ENCODE measurements at regions not wholly inside any gene's neighbourhood (a gene's known extent, or its start where the extent isn't known, plus 50 kb on each side); places are given as distances from the start of the nearest gene placed in this dataset.

GRCh38 chr12:23356440-23356839, 593.0 kb downstream of the SOX5 start:
- H3K4me3 ChIP-seq (ENCODE audit: low read length, poor library complexity, severe bottlenecking), result no peak overlapping the region
- no peak overlapping the region for H3K4me2 ChIP-seq (ENCODE audit: low read depth, low read length, poor library complexity, severe bottlenecking)
- no peaks in the 10 kb centered on the region for H3K9me3 ChIP-seq (ENCODE audit: insufficient read depth, low read depth, low read length)
- H3K9me2 ChIP-seq (replicated peaks; ENCODE audit: low read depth, low read length), result no peaks in the 10 kb centered on the region
- H3K4me1 ChIP-seq (ENCODE audit: insufficient read depth, low read length, poor library complexity, severe bottlenecking), result peaks cover 4% of the 10 kb centered on the region
- H3K9ac ChIP-seq (ENCODE audit: low read depth, low read length, poor library complexity, severe bottlenecking), result no peak overlapping the region
- no peaks in the 10 kb centered on the region for H3F3A ChIP-seq (ENCODE audit: low read depth)
- no peaks in the 10 kb centered on the region for H3K36me3 ChIP-seq (ENCODE audit: insufficient read depth, low read length)
- no peaks in the 10 kb centered on the region for H3K27me3 ChIP-seq (ENCODE audit: insufficient read depth, low read length, poor library complexity, severe bottlenecking)
- no peaks in the 10 kb centered on the region for H3K79me2 ChIP-seq (ENCODE audit: insufficient read depth, low read length)
- no peaks in the 10 kb centered on the region for H4K20me1 ChIP-seq (ENCODE audit: insufficient read depth, low read length, poor library complexity, severe bottlenecking)
- H2AFZ ChIP-seq (ENCODE audit: low read length), result no peak overlapping the region
- TF ChIP-seq CTCF (conservative IDR thresholded peaks at IDR 0.05; ENCODE audit: low read length) (no peak), EZH2phosphoT487 (IDR thresholded peaks at IDR 0.05; ENCODE audit: borderline replicate concordance) (no peak)

- TF ChIP-seq EZH2phosphoT487 (IDR thresholded peaks at IDR 0.05; ENCODE audit: borderline replicate concordance) (no peak), CTCF (conservative IDR thresholded peaks at IDR 0.05; ENCODE audit: low read length) (no peak)
- H3K36me3 ChIP-seq (ENCODE audit: insufficient read depth, low read length), result no peaks in the 10 kb centered on the region
- H2AFZ ChIP-seq (ENCODE audit: low read length), result no peak overlapping the region
- no peaks in the 10 kb centered on the region for H3K27me3 ChIP-seq (ENCODE audit: insufficient read depth, low read length, poor library complexity, severe bottlenecking)
- no peaks in the 10 kb centered on the region for H3K9me2 ChIP-seq (replicated peaks; ENCODE audit: low read depth, low read length)
- no peak overlapping the region for H3K4me2 ChIP-seq (ENCODE audit: low read depth, low read length, poor library complexity, severe bottlenecking)
- H3K4me3 ChIP-seq (ENCODE audit: low read length, poor library complexity, severe bottlenecking), result no peak overlapping the region
- H4K20me1 ChIP-seq (ENCODE audit: insufficient read depth, low read length, poor library complexity, severe bottlenecking), result no peaks in the 10 kb centered on the region
- H3K4me1 ChIP-seq (ENCODE audit: insufficient read depth, low read length, poor library complexity, severe bottlenecking), result peaks cover 4% of the 10 kb centered on the region
- no peaks in the 10 kb centered on the region for H3K79me2 ChIP-seq (ENCODE audit: insufficient read depth, low read length)
- no peak overlapping the region for H3K9ac ChIP-seq (ENCODE audit: low read depth, low read length, poor library complexity, severe bottlenecking)
- H3K9me3 ChIP-seq (ENCODE audit: insufficient read depth, low read depth, low read length), result no peaks in the 10 kb centered on the region
- H3F3A ChIP-seq (ENCODE audit: low read depth), result no peaks in the 10 kb centered on the region
These were observed 592.4 kb downstream of the SOX5 start for GRCh38 chr12:23356927-23357708.

- Histone ChIP-seq H3F3A (ENCODE audit: low read depth) (no peaks in the 10 kb centered on the region), H3K36me3 (ENCODE audit: insufficient read depth, low read length) (no peaks in the 10 kb centered on the region), H3K9ac (ENCODE audit: low read depth, low read length, poor library complexity, severe bottlenecking) (no peak overlapping the region), H3K9me3 (ENCODE audit: insufficient read depth, low read depth, low read length) (no peaks in the 10 kb centered on the region), H3K9me2 (replicated peaks; ENCODE audit: low read depth, low read length) (no peaks in the 10 kb centered on the region), H3K4me1 (ENCODE audit: insufficient read depth, low read length, poor library complexity, severe bottlenecking) (peaks cover 4% of the 10 kb centered on the region), H3K27me3 (ENCODE audit: insufficient read depth, low read length, poor library complexity, severe bottlenecking) (no peaks in the 10 kb centered on the region), H3K79me2 (ENCODE audit: insufficient read depth, low read length) (no peaks in the 10 kb centered on the region), H2AFZ (ENCODE audit: low read length) (no peak overlapping the region), H3K4me2 (ENCODE audit: low read depth, low read length, poor library complexity, severe bottlenecking) (no peak overlapping the region), H3K4me3 (ENCODE audit: low read length, poor library complexity, severe bottlenecking) (no peak overlapping the region), H4K20me1 (ENCODE audit: insufficient read depth, low read length, poor library complexity, severe bottlenecking) (no peaks in the 10 kb centered on the region)
- no peak for TF ChIP-seq CTCF (conservative IDR thresholded peaks at IDR 0.05; ENCODE audit: low read length)
- TF ChIP-seq EZH2phosphoT487 (IDR thresholded peaks at IDR 0.05; ENCODE audit: borderline replicate concordance), result no peak
These were observed 589.3 kb downstream of the SOX5 start for GRCh38 chr12:23359975-23360701.

Measured in Loucy (cell line).